PC-9 (cell line): ENCODE measurements at regions not wholly inside any gene's neighbourhood (a gene's known extent, or its start where the extent isn't known, plus 50 kb on each side); places are given as distances from the start of the nearest gene placed in this dataset.

Experiments used
- EZH2 ChIP-seq: fragments of 200-600 bp; sonication (generic); IDR thresholded peaks from 2 replicates; pipeline ENCODE4 v1.8.0; 2017; ENCODE audit warnings: antibody characterized with exemption, low read depth
- TF ChIP-seq, protein P1 (sequence below): fragments of 200-600 bp; sonication (generic); conservative IDR thresholded peaks from 2 replicates; pipeline ENCODE4 v1.6.1; 2017; ENCODE audit warnings: mixed run types, antibody characterized with exemption, mild to moderate bottlenecking, moderate library complexity

GRCh38 chr15:54803134-54803808 is 393.5 kb downstream of the RSL24D1 start:
- TF ChIP-seq, protein P1, sequence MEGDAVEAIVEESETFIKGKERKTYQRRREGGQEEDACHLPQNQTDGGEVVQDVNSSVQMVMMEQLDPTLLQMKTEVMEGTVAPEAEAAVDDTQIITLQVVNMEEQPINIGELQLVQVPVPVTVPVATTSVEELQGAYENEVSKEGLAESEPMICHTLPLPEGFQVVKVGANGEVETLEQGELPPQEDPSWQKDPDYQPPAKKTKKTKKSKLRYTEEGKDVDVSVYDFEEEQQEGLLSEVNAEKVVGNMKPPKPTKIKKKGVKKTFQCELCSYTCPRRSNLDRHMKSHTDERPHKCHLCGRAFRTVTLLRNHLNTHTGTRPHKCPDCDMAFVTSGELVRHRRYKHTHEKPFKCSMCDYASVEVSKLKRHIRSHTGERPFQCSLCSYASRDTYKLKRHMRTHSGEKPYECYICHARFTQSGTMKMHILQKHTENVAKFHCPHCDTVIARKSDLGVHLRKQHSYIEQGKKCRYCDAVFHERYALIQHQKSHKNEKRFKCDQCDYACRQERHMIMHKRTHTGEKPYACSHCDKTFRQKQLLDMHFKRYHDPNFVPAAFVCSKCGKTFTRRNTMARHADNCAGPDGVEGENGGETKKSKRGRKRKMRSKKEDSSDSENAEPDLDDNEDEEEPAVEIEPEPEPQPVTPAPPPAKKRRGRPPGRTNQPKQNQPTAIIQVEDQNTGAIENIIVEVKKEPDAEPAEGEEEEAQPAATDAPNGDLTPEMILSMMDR, result no peak
- TF ChIP-seq EZH2, result no peak
